ENCODE measurements at regions not wholly inside any gene's neighbourhood (a gene's known extent, or its start where the extent isn't known, plus 50 kb on each side); places are given as distances from the start of the nearest gene placed in this dataset.
"Not testable (repeated sequence)": the region's sequence is repeated elsewhere in the genome, so short reads cannot be mapped to it uniquely, and the experiment has no call there.

- intact Hi-C loops (cut with DNase I), result no loop called here
- peak; percentile 59 for DNase-seq (ENCODE audit: low spot score)
These were observed 76.0 kb upstream of the GRB10 start for GRCh38 chr7:50858528-50859245.

DNA sequence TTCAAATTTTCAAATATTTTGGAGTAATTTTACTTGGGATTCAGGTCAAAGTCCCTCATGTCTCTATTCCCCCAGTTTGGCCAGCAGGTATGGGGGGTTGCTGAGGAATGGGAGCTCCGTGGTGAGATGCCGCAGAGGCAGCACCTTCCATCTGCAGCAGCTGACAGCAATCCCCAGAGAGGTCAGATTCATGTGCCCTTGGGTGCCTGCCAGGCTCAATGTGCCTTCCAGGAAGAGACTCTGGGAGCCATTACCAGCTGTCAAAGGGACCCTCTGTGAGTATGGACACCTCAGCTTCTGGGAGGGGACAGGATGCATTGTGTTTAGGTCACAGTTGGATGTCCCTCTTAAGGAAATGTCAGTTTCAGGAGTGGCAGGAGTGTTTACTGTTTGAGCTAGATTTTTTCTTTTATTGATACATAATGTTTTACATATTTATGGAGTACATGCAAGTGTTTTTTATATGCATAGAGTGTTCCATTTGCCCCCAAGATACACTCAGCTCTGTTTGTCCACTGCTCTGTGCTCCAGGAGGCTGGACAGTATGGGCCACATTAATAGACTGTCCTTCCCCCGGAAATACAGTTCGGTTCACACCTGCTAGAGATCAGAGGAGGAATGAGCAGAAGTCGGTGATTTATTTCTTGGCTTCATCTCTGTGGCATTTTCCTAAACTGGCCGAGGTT, 75.3 kb upstream of the GRB10 start:
- intact Hi-C loops (cut with DNase I), result no loop called here
- DNase-seq (ENCODE audit: low spot score), result peak; percentile 31

DNA sequence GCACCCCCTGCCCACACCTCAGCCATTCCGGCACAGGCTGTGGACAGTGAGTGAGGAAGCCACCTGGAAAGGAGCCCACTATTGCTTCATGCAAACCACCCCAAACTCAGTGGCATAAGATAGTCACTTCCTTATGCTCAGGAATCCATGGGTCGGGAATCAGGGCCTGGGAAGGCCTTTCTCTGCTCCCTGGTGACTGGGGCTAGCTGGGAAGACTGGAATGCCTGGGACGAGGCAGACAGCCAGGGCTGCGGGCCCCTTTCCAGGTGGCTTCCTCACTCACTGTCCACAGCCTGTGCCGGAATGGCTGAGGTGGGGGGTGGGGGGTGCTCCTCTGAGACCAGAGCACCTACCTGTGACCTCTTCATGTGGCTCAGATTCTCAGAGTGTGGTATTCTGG, 74.1 kb upstream of the GRB10 start:
- intact Hi-C loops (cut with DNase I), result no loop called here
- peak; percentile 51 for DNase-seq (ENCODE audit: low spot score)

- DNase-seq (ENCODE audit: low spot score), result peak; percentile 54
- intact Hi-C loops (cut with DNase I), result no loop called here
These were observed 73.5 kb upstream of the GRB10 start for GRCh38 chr7:50856231-50856630.

DNA sequence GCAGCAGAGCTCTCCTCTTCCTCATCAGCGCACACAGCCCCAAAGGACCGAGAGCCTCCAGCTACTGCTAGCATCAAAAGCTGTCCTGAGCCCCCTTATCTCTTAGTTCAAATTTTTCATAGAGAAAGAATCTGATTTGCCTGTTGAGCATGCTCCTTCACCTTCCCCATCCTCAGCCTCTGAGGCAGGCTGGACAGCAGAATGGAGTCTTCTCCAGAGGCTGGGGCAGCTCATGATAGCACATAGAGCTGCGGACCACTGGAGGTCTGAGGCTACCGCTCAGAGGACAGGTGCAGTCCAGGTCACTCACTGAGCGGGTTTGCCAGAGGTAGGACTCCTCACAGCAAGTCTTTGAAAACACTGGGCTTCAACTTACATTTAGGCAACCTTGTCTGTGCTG, 72.8 kb upstream of the GRB10 start:
- intact Hi-C loops (cut with DNase I), result no loop called here
- DNase-seq (ENCODE audit: low spot score), result peak; percentile 47

DNA sequence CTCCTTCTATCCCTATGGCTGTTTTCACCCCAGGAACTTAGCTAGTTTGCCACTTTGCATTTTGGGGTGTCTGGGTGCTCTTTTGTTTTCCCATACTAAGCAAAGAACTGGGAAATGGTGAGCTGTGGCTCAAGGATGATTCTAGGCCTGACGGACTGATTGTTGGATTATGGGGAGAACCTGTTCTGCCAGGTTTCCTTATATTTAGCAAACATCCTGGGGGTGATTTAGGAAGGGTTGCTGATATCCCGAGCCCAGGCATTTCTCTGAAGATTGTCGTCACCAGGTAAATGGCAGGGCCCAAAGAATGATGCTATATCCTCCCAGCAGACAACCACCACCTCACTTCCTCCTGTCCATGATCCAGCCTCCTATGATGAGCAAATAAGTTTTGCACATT, 72.1 kb upstream of the GRB10 start:
- intact Hi-C loops (cut with DNase I), result no loop called here
- DNase-seq (ENCODE audit: low spot score), result no peak

GRCh38 chr7:50854247-50854646, 71.6 kb upstream of the GRB10 start:
- intact Hi-C loops (cut with DNase I), result no loop called here
- DNase-seq (ENCODE audit: low spot score), result peak; percentile 55

GRCh38 chr7:50853311-50853710, 70.6 kb upstream of the GRB10 start:
- DNase-seq (ENCODE audit: low spot score), result no peak
- intact Hi-C loops (cut with DNase I), result no loop called here

DNA sequence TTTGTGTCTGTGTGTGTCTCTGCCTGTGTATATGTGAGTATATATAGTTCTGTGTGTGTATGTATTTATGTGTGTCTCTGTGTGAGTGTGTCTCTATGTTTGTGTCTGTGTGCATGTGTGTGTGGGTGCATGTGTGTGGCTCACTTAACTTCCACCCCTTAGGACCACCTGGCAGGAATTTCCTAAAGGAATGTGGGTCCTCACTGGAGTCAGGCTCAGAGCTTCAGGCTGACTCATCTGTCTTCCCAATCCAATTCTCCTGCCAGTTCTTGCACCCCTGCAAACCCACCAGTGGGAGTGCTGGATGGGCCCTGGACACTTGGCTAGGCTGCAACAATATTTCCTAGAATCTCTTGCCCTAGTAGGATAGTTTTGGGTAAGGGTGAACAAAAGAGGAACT, 70.2 kb upstream of the GRB10 start:
- no peak for DNase-seq (ENCODE audit: low spot score)
- intact Hi-C loops (cut with DNase I), result no loop called here

- DNase-seq (ENCODE audit: low spot score), result no peak
- intact Hi-C loops (cut with DNase I), result no loop called here
These were observed 69.2 kb upstream of the GRB10 start for GRCh38 chr7:50851891-50852290.

DNA sequence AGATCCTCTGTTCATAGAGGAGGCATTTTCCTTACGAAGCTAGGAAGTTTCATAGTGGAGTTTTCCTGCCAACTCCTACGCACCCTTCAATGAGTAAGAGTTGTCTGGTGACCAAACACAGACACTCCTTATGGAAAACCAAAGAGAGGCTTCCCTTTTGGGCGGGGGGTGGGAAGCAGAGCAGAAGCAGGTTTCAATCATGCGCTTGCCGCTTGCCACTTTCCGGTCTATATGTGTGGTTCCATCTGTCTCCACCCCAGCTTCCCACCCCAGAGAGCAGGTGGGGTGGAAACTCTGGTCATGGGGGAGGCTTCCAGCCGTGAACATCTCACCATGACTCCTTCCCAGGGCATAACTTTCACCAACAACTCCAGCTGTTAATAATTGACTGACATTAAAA, 68.8 kb upstream of the GRB10 start:
- DNase-seq (ENCODE audit: low spot score), result no peak
- intact Hi-C loops (cut with DNase I), result no loop called here

- no peak for DNase-seq (ENCODE audit: low spot score)
- intact Hi-C loops (cut with DNase I), result loop anchor here in 1 of 2 donors (5.0 kb wide), 1 partner anchor 732 kb away; no protein-coding TSS in a partner anchor
These were observed 67.3 kb upstream of the GRB10 start for GRCh38 chr7:50849991-50850390.

DNA sequence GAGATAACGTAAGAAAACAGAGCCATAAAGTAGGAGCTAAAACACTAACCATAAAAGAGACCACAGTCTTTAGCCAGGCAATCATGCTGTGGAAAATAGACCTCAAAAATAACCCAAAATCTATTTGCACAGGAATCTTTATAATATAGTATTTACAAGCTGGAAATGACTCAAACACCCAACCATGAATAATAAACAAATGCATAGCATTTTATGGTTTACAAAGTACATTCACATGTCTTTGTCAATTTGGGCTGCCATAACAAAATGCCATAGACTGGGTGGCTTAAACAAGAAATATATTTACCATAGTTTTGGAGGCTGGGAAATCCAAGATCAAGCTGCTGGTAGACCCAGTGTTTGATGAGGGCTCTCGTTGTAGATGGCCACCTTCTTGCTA, 65.5 kb upstream of the GRB10 start:
- intact Hi-C loops (cut with DNase I), result loop anchor here in 1 of 2 donors (5.0 kb wide), 1 partner anchor 734 kb away; no protein-coding TSS in a partner anchor
- no peak for DNase-seq (ENCODE audit: low spot score)

DNA sequence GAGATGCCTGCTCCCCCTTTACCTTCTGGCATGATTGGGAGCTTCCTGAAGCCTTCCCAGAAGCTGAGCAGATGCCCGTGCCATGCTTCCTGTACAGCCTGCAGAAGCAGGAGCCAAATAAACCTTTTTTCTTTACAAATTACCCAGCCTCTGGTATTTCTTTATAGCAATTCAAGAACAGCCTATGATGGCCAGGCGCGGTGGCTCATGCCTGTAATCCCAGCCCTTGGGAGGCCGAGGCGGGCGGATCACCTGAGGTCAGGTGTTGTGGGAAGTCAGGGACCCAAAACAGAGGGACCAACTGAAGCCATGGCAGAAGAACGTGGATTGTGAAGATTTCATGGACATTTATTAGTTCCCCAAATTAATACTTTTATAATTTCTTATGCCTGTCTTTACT, 62.2 kb upstream of the GRB10 start:
- DNase-seq (ENCODE audit: low spot score), result not testable (repeated sequence)
- intact Hi-C loops (cut with DNase I), result loop anchor here in 1 of 2 donors (5.0 kb wide), 1 partner anchor 737 kb away; no protein-coding TSS in a partner anchor

- DNase-seq (ENCODE audit: low spot score), result no peak
- intact Hi-C loops (cut with DNase I), result no loop called here
These were observed 59.3 kb upstream of the GRB10 start for GRCh38 chr7:50842041-50842440.

DNA sequence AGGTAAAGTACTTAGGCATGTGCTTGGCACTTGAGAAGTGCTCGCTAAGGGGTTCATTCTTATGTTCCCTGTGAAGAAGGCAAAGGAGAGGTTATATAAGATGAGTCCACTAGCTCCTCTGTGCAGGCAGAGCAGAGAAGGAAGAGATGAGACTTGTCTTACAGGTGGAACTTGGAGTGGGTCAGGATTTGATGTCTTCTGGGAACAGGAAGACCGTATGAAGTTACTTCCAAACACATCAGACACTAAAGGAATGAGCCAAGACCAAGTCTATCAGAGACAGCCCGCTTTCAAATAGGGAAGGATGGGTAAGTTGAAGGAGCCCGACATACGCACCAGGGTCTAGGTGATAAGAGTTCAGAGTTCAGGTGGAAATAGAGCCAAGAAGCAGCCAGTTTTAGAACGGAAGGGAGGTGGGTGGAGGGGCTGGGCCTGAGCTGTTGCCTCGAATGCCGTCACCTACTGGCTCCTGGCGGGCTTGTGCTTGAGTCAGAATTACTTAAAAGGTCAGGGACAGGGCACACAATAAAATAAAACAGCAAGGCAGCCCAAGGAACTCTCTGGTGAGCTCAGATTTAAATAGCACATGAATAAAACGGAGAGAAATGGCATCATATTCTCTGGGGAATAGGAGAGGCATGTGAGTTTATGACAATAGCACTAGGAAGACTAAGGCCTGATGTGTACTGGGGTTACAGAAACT, 56.1 kb upstream of the GRB10 start:
- peak; percentile 89 for DNase-seq (ENCODE audit: low spot score)
- intact Hi-C loops (cut with DNase I), result no loop called here

DNA sequence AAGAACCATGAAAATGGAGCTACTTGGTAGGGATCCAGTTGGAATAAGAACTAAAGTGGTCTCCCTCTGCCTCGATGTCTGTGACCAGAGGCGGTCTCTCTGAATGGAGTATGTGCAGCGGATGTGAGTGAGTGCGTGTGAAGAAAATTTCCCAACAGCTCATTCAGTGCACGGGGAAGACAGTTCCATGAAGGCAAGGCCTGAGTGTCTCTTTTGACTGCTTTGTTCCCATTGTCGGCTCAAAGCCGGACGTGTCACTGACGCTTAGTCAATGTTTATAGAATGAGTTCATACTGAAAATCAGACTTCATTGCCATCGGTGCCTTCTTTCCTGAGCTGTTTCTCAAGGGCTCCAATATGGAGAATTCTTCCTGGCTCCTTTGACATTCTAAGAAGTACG, 55.3 kb upstream of the GRB10 start:
- intact Hi-C loops (cut with DNase I), result no loop called here
- no peak for DNase-seq (ENCODE audit: low spot score)

- intact Hi-C loops (cut with DNase I), result no loop called here
- DNase-seq (ENCODE audit: low spot score), result no peak
These were observed 54.0 kb upstream of the GRB10 start for GRCh38 chr7:50836646-50837045.

DNA sequence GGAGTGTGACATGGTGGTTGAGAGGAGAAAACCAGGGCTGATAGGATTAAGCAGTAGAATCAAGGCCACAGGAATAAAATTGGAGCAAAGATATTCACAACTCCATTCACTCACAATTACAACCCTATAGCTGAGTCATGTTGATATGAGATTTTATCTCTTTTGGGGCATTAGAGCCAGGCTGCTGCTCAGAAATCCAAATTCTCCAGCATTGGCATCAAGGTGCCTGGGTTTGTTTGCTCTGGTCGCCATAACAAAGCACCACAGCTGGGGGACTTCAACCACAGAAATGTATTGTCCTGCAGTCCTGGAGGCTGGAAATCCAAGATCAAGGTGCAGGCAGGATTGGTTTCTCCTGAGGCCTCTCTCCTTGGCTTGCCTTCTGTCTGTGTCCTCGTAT, 52.5 kb upstream of the GRB10 start:
- intact Hi-C loops (cut with DNase I), result loop anchor here in 1 of 2 donors (1.0 kb wide), 1 partner anchor 25 kb away; no protein-coding TSS in a partner anchor
- DNase-seq (ENCODE audit: low spot score), result no peak

- DNase-seq (ENCODE audit: low spot score), result no peak
- intact Hi-C loops (cut with DNase I), result loop anchor here in 1 of 2 donors (1.0 kb wide), 1 partner anchor 26 kb away; no protein-coding TSS in a partner anchor
These were observed 52.0 kb upstream of the GRB10 start for GRCh38 chr7:50834679-50835078.

All from posterior vena cava (tissue), 2 donors.